ENCODE measurements at regions not wholly inside any gene's neighbourhood (a gene's known extent, or its start where the extent isn't known, plus 50 kb on each side); places are given as distances from the start of the nearest gene placed in this dataset.
"Not testable (repeated sequence)": the region's sequence is repeated elsewhere in the genome, so short reads cannot be mapped to it uniquely, and the experiment has no call there.

DNA sequence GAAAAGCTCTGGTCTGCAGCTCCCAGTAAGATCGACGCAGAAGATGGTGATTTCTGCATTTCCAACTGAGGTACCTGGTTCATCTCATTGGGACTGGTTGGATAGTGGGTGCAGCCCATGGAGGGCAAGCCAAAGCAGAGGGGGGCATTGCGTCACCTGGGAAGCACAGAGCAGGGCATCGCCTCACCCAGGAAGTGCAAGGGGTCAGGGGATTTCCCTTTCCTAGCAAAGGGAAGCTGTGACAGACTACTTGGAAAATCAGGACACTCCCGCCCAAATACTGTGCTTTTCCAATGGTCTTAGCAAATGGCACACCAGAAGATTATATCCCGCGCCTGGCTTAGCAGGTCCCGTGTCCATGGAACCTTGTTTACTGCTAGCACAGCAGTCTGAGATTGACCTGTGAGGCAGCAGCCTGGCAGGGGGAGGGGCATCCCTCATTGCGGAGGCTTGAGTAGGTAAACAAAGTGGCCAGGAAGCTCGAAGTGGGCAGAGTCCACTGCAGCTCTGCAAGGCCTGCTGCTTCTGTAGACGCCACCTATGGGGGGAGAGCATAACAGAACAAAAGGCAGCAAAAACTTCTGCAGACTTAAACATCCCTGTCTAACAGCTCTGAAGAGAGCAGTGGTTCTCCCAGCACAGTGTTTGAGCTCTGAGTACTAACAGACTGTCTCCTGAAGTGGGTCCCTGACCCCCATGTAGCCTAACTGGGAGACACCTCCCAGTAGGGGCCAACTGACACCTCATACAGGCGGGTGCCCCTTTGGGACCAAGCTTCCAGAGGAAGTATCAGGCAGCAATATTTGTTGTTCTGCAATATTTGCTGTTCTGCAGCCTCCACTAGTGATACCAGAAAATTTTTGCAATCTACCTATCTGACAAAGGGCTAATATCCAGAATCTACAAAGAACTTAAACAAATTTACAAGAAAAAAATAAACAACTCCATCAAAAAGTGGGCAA, 871.7 kb downstream of the IGSF11 start:
- no CpG with 5 or more reads among the region's 12 CpGs for WGBS (ENCODE audit: extremely low coverage, insufficient coverage, low lambda C conversion rate)

DNA sequence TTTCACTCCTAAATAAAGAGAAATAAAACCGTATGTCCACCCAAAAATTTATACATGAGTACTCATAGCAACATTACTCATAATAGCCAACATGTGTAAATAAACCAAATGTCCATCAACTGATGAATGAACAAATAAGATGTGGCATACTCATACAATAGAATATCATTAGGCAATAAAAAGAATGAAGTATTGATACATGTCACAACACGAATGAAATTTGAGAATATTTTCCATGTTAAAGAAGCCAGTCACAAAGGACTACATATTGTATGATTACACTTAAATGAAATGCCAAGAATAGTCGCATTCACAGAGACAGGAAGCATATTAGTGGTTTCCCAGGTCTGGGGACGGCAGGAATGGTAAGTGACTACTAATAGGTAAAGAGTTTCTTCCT, 869.2 kb downstream of the IGSF11 start:
- H4K5ac ChIP-seq (ENCODE audit: low read length): no peak overlapping the region
- H3K18ac ChIP-seq (ENCODE audit: low read length): no peak overlapping the region
- no peak overlapping the region for H3K4me3 ChIP-seq (ENCODE audit: low read length)
- no CpG with 5 or more reads among the region's 4 CpGs for WGBS (ENCODE audit: extremely low coverage, insufficient coverage, low lambda C conversion rate)
- no peak overlapping the region for H3K9ac ChIP-seq (ENCODE audit: low read length)
- H3K79me2 ChIP-seq (ENCODE audit: control insufficient read depth, insufficient read depth, low read length): no peaks in the 10 kb centered on the region
- no peaks in the 10 kb centered on the region for H3K79me1 ChIP-seq (ENCODE audit: low read length)
- H2BK5ac ChIP-seq (ENCODE audit: low read length): no peak overlapping the region
- no peak overlapping the region for H3K56ac ChIP-seq (ENCODE audit: low read length)
- H3K4me1 ChIP-seq (ENCODE audit: control insufficient read depth, low read depth, low read length): no peaks in the 10 kb centered on the region
- H2AK5ac ChIP-seq (ENCODE audit: low read length): no peak overlapping the region
- H4K8ac ChIP-seq (ENCODE audit: low read depth, low read length): no peak overlapping the region
- H3K4me2 ChIP-seq (ENCODE audit: low read length): no peak overlapping the region
- H2BK15ac ChIP-seq (replicated peaks; ENCODE audit: low read depth): no peak overlapping the region
- no peak overlapping the region for H2BK120ac ChIP-seq (ENCODE audit: low read depth, low read length)
- DNase-seq: no peak
- H3K4ac ChIP-seq (ENCODE audit: low read depth, low read length): no peak overlapping the region
- no peaks in the 10 kb centered on the region for H3K27me3 ChIP-seq (ENCODE audit: insufficient read depth, low read length, poor library complexity)
- no peak overlapping the region for H3K23ac ChIP-seq (ENCODE audit: low read length)
- no peak overlapping the region for H3K27ac ChIP-seq (ENCODE audit: low read depth, low read length)
- H3K36me3 ChIP-seq (ENCODE audit: control insufficient read depth, insufficient read depth, low read length): no peaks in the 10 kb centered on the region

More for the DNA sequence above, 871.7 kb downstream of the IGSF11 start:
- not testable (repeated sequence) for H3K9ac ChIP-seq (ENCODE audit: low read length); H3K4me2 ChIP-seq (ENCODE audit: low read length); H2BK15ac ChIP-seq (replicated peaks; ENCODE audit: low read depth); H3K36me3 ChIP-seq (ENCODE audit: control insufficient read depth, insufficient read depth, low read length); H3K27me3 ChIP-seq (ENCODE audit: insufficient read depth, low read length, poor library complexity); H2AK5ac ChIP-seq (ENCODE audit: low read length); DNase-seq; H3K56ac ChIP-seq (ENCODE audit: low read length); H3K23ac ChIP-seq (ENCODE audit: low read length); H3K4me3 ChIP-seq (ENCODE audit: low read length); H3K18ac ChIP-seq (ENCODE audit: low read length); H3K27ac ChIP-seq (ENCODE audit: low read depth, low read length); H2BK120ac ChIP-seq (ENCODE audit: low read depth, low read length); H4K8ac ChIP-seq (ENCODE audit: low read depth, low read length); H3K79me2 ChIP-seq (ENCODE audit: control insufficient read depth, insufficient read depth, low read length); H2BK5ac ChIP-seq (ENCODE audit: low read length); H3K4ac ChIP-seq (ENCODE audit: low read depth, low read length); H3K4me1 ChIP-seq (ENCODE audit: control insufficient read depth, low read depth, low read length); H3K79me1 ChIP-seq (ENCODE audit: low read length); H4K5ac ChIP-seq (ENCODE audit: low read length)

DNA sequence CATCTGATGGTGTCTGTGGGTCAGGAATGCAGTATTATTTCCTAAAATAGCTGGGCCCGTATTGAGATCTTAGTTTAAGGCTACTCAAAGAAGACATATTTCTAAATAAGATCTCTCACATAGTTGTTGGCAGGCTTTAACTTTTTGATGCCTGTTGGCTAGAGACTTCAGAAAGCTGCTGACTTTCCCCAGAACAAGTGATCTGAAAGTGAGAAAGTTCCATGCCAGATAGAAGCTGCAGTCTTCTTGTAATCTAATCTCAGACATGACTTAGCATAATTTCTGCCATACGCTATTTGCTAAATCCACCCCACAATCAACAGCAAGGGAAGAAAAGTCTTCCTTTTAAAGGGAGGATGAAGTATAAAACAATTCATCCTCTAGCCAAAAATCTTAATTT, 867.1 kb downstream of the IGSF11 start:
- no peak overlapping the region for H3K18ac ChIP-seq (ENCODE audit: low read length)
- no peaks in the 10 kb centered on the region for H3K27me3 ChIP-seq (ENCODE audit: insufficient read depth, low read length, poor library complexity)
- DNase-seq: peak; percentile 19
- H3K4me2 ChIP-seq (ENCODE audit: low read length): no peak overlapping the region
- H3K23ac ChIP-seq (ENCODE audit: low read length): no peak overlapping the region
- H3K4me1 ChIP-seq (ENCODE audit: control insufficient read depth, low read depth, low read length): no peaks in the 10 kb centered on the region
- WGBS (ENCODE audit: extremely low coverage, insufficient coverage, low lambda C conversion rate): no CpG with 5 or more reads among the region's 2 CpGs
- H3K79me1 ChIP-seq (ENCODE audit: low read length): no peaks in the 10 kb centered on the region
- no peak overlapping the region for H3K9ac ChIP-seq (ENCODE audit: low read length)
- no peaks in the 10 kb centered on the region for H3K79me2 ChIP-seq (ENCODE audit: control insufficient read depth, insufficient read depth, low read length)
- H2BK15ac ChIP-seq (replicated peaks; ENCODE audit: low read depth): no peak overlapping the region
- no peak overlapping the region for H3K4ac ChIP-seq (ENCODE audit: low read depth, low read length)
- H4K5ac ChIP-seq (ENCODE audit: low read length): no peak overlapping the region
- H3K4me3 ChIP-seq (ENCODE audit: low read length): no peak overlapping the region
- no peaks in the 10 kb centered on the region for H3K36me3 ChIP-seq (ENCODE audit: control insufficient read depth, insufficient read depth, low read length)
- no peak overlapping the region for H2BK5ac ChIP-seq (ENCODE audit: low read length)
- H2BK120ac ChIP-seq (ENCODE audit: low read depth, low read length): no peak overlapping the region
- H3K56ac ChIP-seq (ENCODE audit: low read length): no peak overlapping the region
- no peak overlapping the region for H3K27ac ChIP-seq (ENCODE audit: low read depth, low read length)
- H4K8ac ChIP-seq (ENCODE audit: low read depth, low read length): no peak overlapping the region
- no peak overlapping the region for H2AK5ac ChIP-seq (ENCODE audit: low read length)

GRCh38 chr3:118168175-118168574, 866.5 kb downstream of the IGSF11 start:
- Histone ChIP-seq H4K5ac (ENCODE audit: low read length) (no peak overlapping the region), H3K56ac (ENCODE audit: low read length) (no peak overlapping the region), H2BK5ac (ENCODE audit: low read length) (no peak overlapping the region), H3K4me1 (ENCODE audit: control insufficient read depth, low read depth, low read length) (no peaks in the 10 kb centered on the region), H2BK120ac (ENCODE audit: low read depth, low read length) (no peak overlapping the region), H3K18ac (ENCODE audit: low read length) (no peak overlapping the region), H3K4ac (ENCODE audit: low read depth, low read length) (no peak overlapping the region), H3K4me2 (ENCODE audit: low read length) (no peak overlapping the region), H4K8ac (ENCODE audit: low read depth, low read length) (no peak overlapping the region), H3K27ac (ENCODE audit: low read depth, low read length) (no peak overlapping the region), H3K9ac (ENCODE audit: low read length) (no peak overlapping the region), H2AK5ac (ENCODE audit: low read length) (no peak overlapping the region), H3K27me3 (ENCODE audit: insufficient read depth, low read length, poor library complexity) (no peaks in the 10 kb centered on the region), H3K79me2 (ENCODE audit: control insufficient read depth, insufficient read depth, low read length) (no peaks in the 10 kb centered on the region), H3K4me3 (ENCODE audit: low read length) (no peak overlapping the region), H3K23ac (ENCODE audit: low read length) (no peak overlapping the region), H3K79me1 (ENCODE audit: low read length) (no peaks in the 10 kb centered on the region), H3K36me3 (ENCODE audit: control insufficient read depth, insufficient read depth, low read length) (no peaks in the 10 kb centered on the region), H2BK15ac (replicated peaks; ENCODE audit: low read depth) (no peak overlapping the region)
- DNase-seq: no peak
- no CpG with 5 or more reads among the region's 4 CpGs for whole genome bisulfite sequencing (ENCODE audit: extremely low coverage, insufficient coverage, low lambda C conversion rate)

GRCh38 chr3:118171236-118171852, 863.3 kb downstream of the IGSF11 start:
- Histone ChIP-seq H3K18ac (ENCODE audit: low read length) (no peak overlapping the region), H4K5ac (ENCODE audit: low read length) (no peak overlapping the region), H3K9ac (ENCODE audit: low read length) (no peak overlapping the region), H2BK120ac (ENCODE audit: low read depth, low read length) (no peak overlapping the region), H3K27ac (ENCODE audit: low read depth, low read length) (no peak overlapping the region), H3K23ac (ENCODE audit: low read length) (no peak overlapping the region), H3K56ac (ENCODE audit: low read length) (no peak overlapping the region), H3K36me3 (ENCODE audit: control insufficient read depth, insufficient read depth, low read length) (no peaks in the 10 kb centered on the region), H3K4me1 (ENCODE audit: control insufficient read depth, low read depth, low read length) (no peaks in the 10 kb centered on the region), H3K79me1 (ENCODE audit: low read length) (no peaks in the 10 kb centered on the region), H2BK15ac (replicated peaks; ENCODE audit: low read depth) (no peak overlapping the region), H3K4me2 (ENCODE audit: low read length) (no peak overlapping the region), H2BK5ac (ENCODE audit: low read length) (no peak overlapping the region), H3K27me3 (ENCODE audit: insufficient read depth, low read length, poor library complexity) (no peaks in the 10 kb centered on the region), H3K79me2 (ENCODE audit: control insufficient read depth, insufficient read depth, low read length) (no peaks in the 10 kb centered on the region), H2AK5ac (ENCODE audit: low read length) (no peak overlapping the region), H3K4ac (ENCODE audit: low read depth, low read length) (no peak overlapping the region), H3K4me3 (ENCODE audit: low read length) (no peak overlapping the region), H4K8ac (ENCODE audit: low read depth, low read length) (no peak overlapping the region)
- WGBS (ENCODE audit: extremely low coverage, insufficient coverage, low lambda C conversion rate): no CpG with 5 or more reads among the region's 35 CpGs
- no peak for DNase-seq

Measured in mesendoderm (in vitro differentiated cells).